HepG2 (cell line): ENCODE measurements at regions not wholly inside any gene's neighbourhood (a gene's known extent, or its start where the extent isn't known, plus 50 kb on each side); places are given as distances from the start of the nearest gene placed in this dataset.

ENCODE experiments used
- NCOR1 ChIP-seq: fragments of 200-600 bp; sonication (generic); IDR thresholded peaks from 2 replicates; pipeline ENCODE4 v1.7.0; 2017; ENCODE audit warnings: antibody characterized with exemption, low read length, borderline replicate concordance
- NR1H2 ChIP-seq: sonication (generic); formaldehyde crosslinking; IDR thresholded peaks from 2 replicates; pipeline ENCODE4 v1.8.1; 2022; ENCODE audit warnings: low read depth, missing genetic modification reagents, borderline replicate concordance
- ZNF317 ChIP-seq: sonication (generic); formaldehyde crosslinking; IDR thresholded peaks from 2 replicates; pipeline ENCODE4 v1.5.0; 2020; ENCODE audit warnings: mild to moderate bottlenecking, missing genetic modification reagents

GRCh38 chr1:162987866-162988265 is 81.3 kb upstream of the RGS4 start:
- TF ChIP-seq NCOR1 (no peak), ZNF317 (no peak), NR1H2 (CRISPR knock-in tag) (no peak)
